Spleen (tissue), 7 donors: ENCODE measurements at regions not wholly inside any gene's neighbourhood (a gene's known extent, or its start where the extent isn't known, plus 50 kb on each side); places are given as distances from the start of the nearest gene placed in this dataset.

Experiments used
- POLR2AphosphoS5 ChIP-seq, 3 donors: sonication (generic); formaldehyde crosslinking; IDR thresholded peaks; one replicate each; pipeline ENCODE4 v1.5.1; 2017; ENCODE audit warnings: antibody characterized with exemption in 3 of 3
- TF ChIP-seq, protein P1 (sequence below), 11 experiments: fragments of 200-600 bp in 7 of 11; fragments of 450-650 bp in 4 of 11; sonication (generic) in 4 of 11; IDR thresholded peaks in 8 of 11; conservative IDR thresholded peaks in 3 of 11; 1 replicate in 7 of 11; 2 replicates in 4 of 11; pipeline versions ENCODE4 v1.4.0 to v1.8.0; 2016 to 2021; ENCODE audit warnings: antibody characterized with exemption in 11 of 11, inconsistent platforms in 4 of 11, mild to moderate bottlenecking in 1 of 11
- donor health status: DM: no; HTN: no; CAD: no; lungs with moderate emphysema.
- donor health status: DM: no; HTN: no; CAD: no.
- donor health status: DM: no; HTN: no; CAD: no.

DNA sequence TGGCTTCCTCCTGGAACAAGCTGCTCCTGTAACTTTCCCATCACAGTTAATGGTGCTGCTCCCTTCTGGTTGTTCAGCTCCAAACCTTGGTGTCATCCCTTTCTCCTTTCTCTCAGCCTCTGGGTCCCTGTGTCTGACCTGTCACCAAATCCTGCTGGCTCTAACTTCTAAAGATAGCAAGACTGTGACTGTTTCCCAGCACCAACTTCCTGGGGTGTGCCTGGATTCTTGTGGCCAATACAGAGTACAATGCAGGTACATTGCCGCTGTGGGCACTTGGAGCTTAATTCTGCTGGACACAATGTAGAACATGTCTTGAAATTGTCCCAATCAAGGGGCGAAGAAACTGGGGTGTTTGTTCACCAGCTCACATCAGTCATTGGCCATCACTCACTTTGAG, 156.7 kb upstream of the CSF3R start:
- TF ChIP-seq, protein P1, sequence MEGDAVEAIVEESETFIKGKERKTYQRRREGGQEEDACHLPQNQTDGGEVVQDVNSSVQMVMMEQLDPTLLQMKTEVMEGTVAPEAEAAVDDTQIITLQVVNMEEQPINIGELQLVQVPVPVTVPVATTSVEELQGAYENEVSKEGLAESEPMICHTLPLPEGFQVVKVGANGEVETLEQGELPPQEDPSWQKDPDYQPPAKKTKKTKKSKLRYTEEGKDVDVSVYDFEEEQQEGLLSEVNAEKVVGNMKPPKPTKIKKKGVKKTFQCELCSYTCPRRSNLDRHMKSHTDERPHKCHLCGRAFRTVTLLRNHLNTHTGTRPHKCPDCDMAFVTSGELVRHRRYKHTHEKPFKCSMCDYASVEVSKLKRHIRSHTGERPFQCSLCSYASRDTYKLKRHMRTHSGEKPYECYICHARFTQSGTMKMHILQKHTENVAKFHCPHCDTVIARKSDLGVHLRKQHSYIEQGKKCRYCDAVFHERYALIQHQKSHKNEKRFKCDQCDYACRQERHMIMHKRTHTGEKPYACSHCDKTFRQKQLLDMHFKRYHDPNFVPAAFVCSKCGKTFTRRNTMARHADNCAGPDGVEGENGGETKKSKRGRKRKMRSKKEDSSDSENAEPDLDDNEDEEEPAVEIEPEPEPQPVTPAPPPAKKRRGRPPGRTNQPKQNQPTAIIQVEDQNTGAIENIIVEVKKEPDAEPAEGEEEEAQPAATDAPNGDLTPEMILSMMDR (IDR thresholded peaks at IDR 0.05 in 8 of 11, conservative IDR thresholded peaks at IDR 0.05 in 3 of 11): no peak
- TF ChIP-seq POLR2AphosphoS5 (IDR thresholded peaks at IDR 0.05): no peak
